ENCODE measurements at regions not wholly inside any gene's neighbourhood (a gene's known extent, or its start where the extent isn't known, plus 50 kb on each side); places are given as distances from the start of the nearest gene placed in this dataset.
"Not testable (repeated sequence)": the region's sequence is repeated elsewhere in the genome, so short reads cannot be mapped to it uniquely, and the experiment has no call there.

- no peaks in the 10 kb centered on the region for H3K4me1 Mint-ChIP-seq
- H3K36me3 Mint-ChIP-seq (ENCODE audit: insufficient read depth) = no peaks in the 10 kb centered on the region
- no peak for ATAC-seq (replicated peaks; ENCODE audit: extremely low read depth, poor library complexity, severe bottlenecking)
- DNase-seq (ENCODE audit: low spot score in 2 of 2) = no peak
- H3K27ac Mint-ChIP-seq (ENCODE audit: low read depth) = no peak overlapping the region
- no peaks in the 10 kb centered on the region for H3K9me3 Mint-ChIP-seq
- H3K27me3 Mint-ChIP-seq = peaks cover 6% of the 10 kb centered on the region
- H3K4me3 Mint-ChIP-seq = no peak overlapping the region
These were observed 155.6 kb downstream of the NDUFA10 start for GRCh38 chr2:239869272-239870155.

- H3K4me3 Mint-ChIP-seq = no peak overlapping the region
- no peak overlapping the region for H3K27ac Mint-ChIP-seq (ENCODE audit: low read depth)
- H3K4me1 Mint-ChIP-seq = no peaks in the 10 kb centered on the region
- ATAC-seq (replicated peaks; ENCODE audit: extremely low read depth, poor library complexity, severe bottlenecking) = no peak
- H3K9me3 Mint-ChIP-seq = no peaks in the 10 kb centered on the region
- no peak for DNase-seq (ENCODE audit: low spot score in 2 of 2)
- no peaks in the 10 kb centered on the region for H3K36me3 Mint-ChIP-seq (ENCODE audit: insufficient read depth)
- H3K27me3 Mint-ChIP-seq = no peaks in the 10 kb centered on the region
These were observed 156.5 kb downstream of the NDUFA10 start for GRCh38 chr2:239868556-239869181.

- DNase-seq (ENCODE audit: low spot score in 2 of 2) (no peak), ATAC-seq (replicated peaks; ENCODE audit: extremely low read depth, poor library complexity, severe bottlenecking) (no peak)
- Mint-ChIP-seq H3K27me3 (no peaks in the 10 kb centered on the region), H3K4me1 (peaks cover 2% of the 10 kb centered on the region), H3K36me3 (ENCODE audit: insufficient read depth) (no peaks in the 10 kb centered on the region), H3K4me3 (no peak overlapping the region), H3K27ac (ENCODE audit: low read depth) (no peak overlapping the region), H3K9me3 (no peaks in the 10 kb centered on the region)
These were observed 158.4 kb downstream of the NDUFA10 start for GRCh38 chr2:239866778-239867177.

- Mint-ChIP-seq H3K4me3 (no peak overlapping the region), H3K4me1 (peaks cover 6% of the 10 kb centered on the region), H3K36me3 (ENCODE audit: insufficient read depth) (no peaks in the 10 kb centered on the region), H3K9me3 (no peaks in the 10 kb centered on the region), H3K27ac (ENCODE audit: low read depth) (no peak overlapping the region), H3K27me3 (no peaks in the 10 kb centered on the region)
- ATAC-seq (replicated peaks; ENCODE audit: extremely low read depth, poor library complexity, severe bottlenecking) (no peak), DNase-seq (ENCODE audit: low spot score in 2 of 2) (no peak)
These were observed 158.8 kb downstream of the NDUFA10 start for GRCh38 chr2:239866350-239866749.

- not testable (repeated sequence) for H3K4me3 Mint-ChIP-seq; H3K9me3 Mint-ChIP-seq; DNase-seq (ENCODE audit: low spot score in 2 of 2); H3K27ac Mint-ChIP-seq (ENCODE audit: low read depth); H3K36me3 Mint-ChIP-seq (ENCODE audit: insufficient read depth); H3K4me1 Mint-ChIP-seq; H3K27me3 Mint-ChIP-seq; ATAC-seq (replicated peaks; ENCODE audit: extremely low read depth, poor library complexity, severe bottlenecking)
These were observed 159.3 kb downstream of the NDUFA10 start for GRCh38 chr2:239865856-239866255.

GRCh38 chr2:239865059-239865639, 160.0 kb downstream of the NDUFA10 start:
- Mint-ChIP-seq H3K27ac (ENCODE audit: low read depth) (no peak overlapping the region), H3K4me3 (no peak overlapping the region), H3K9me3 (no peaks in the 10 kb centered on the region), H3K27me3 (no peaks in the 10 kb centered on the region), H3K4me1 (peaks cover 6% of the 10 kb centered on the region), H3K36me3 (ENCODE audit: insufficient read depth) (no peaks in the 10 kb centered on the region)
- no peak for DNase-seq (ENCODE audit: low spot score in 2 of 2)
- ATAC-seq (replicated peaks; ENCODE audit: extremely low read depth, poor library complexity, severe bottlenecking) = no peak

GRCh38 chr2:239864247-239865058, 160.7 kb downstream of the NDUFA10 start:
- ATAC-seq (replicated peaks; ENCODE audit: extremely low read depth, poor library complexity, severe bottlenecking) (no peak), DNase-seq (ENCODE audit: low spot score in 2 of 2) (no peak)
- no peaks in the 10 kb centered on the region for H3K27me3 Mint-ChIP-seq
- H3K4me1 Mint-ChIP-seq = peaks cover 6% of the 10 kb centered on the region
- no peaks in the 10 kb centered on the region for H3K36me3 Mint-ChIP-seq (ENCODE audit: insufficient read depth)
- no peak overlapping the region for H3K4me3 Mint-ChIP-seq
- H3K9me3 Mint-ChIP-seq = no peaks in the 10 kb centered on the region
- no peak overlapping the region for H3K27ac Mint-ChIP-seq (ENCODE audit: low read depth)

GRCh38 chr2:239862613-239863012, 162.5 kb downstream of the NDUFA10 start:
- peaks cover 11% of the 10 kb centered on the region for H3K4me1 Mint-ChIP-seq
- H3K27me3 Mint-ChIP-seq = peaks cover 11% of the 10 kb centered on the region
- H3K27ac Mint-ChIP-seq (ENCODE audit: low read depth) = no peak overlapping the region
- H3K4me3 Mint-ChIP-seq = no peak overlapping the region
- no peaks in the 10 kb centered on the region for H3K9me3 Mint-ChIP-seq
- ATAC-seq (replicated peaks; ENCODE audit: extremely low read depth, poor library complexity, severe bottlenecking) = no peak
- no peaks in the 10 kb centered on the region for H3K36me3 Mint-ChIP-seq (ENCODE audit: insufficient read depth)
- no peak for DNase-seq (ENCODE audit: low spot score in 2 of 2)

- ATAC-seq (replicated peaks; ENCODE audit: extremely low read depth, poor library complexity, severe bottlenecking) = no peak
- no peak overlapping the region for H3K4me3 Mint-ChIP-seq
These were observed 167.0 kb downstream of the NDUFA10 start for GRCh38 chr2:239858179-239858578.

GRCh38 chr2:239857591-239857990, 167.6 kb downstream of the NDUFA10 start:
- H3K27me3 Mint-ChIP-seq = peaks cover 51% of the 10 kb centered on the region
- no peak overlapping the region for H3K27ac Mint-ChIP-seq (ENCODE audit: low read depth)
- H3K36me3 Mint-ChIP-seq (ENCODE audit: insufficient read depth) = no peaks in the 10 kb centered on the region
- H3K9me3 Mint-ChIP-seq = no peaks in the 10 kb centered on the region
- DNase-seq (ENCODE audit: low spot score in 2 of 2) (no peak), ATAC-seq (replicated peaks; ENCODE audit: extremely low read depth, poor library complexity, severe bottlenecking) (no peak)
- no peak overlapping the region for H3K4me3 Mint-ChIP-seq
- H3K4me1 Mint-ChIP-seq = peaks cover 11% of the 10 kb centered on the region

More at GRCh38 chr2:239858179-239858578, 167.0 kb downstream of the NDUFA10 start:
- no peak for DNase-seq (ENCODE audit: low spot score in 2 of 2)
- Mint-ChIP-seq H3K9me3 (no peaks in the 10 kb centered on the region), H3K36me3 (ENCODE audit: insufficient read depth) (no peaks in the 10 kb centered on the region), H3K4me1 (peaks cover 11% of the 10 kb centered on the region), H3K27me3 (peaks cover 45% of the 10 kb centered on the region), H3K27ac (ENCODE audit: low read depth) (no peak overlapping the region)

- H3K4me1 Mint-ChIP-seq = peaks cover 9% of the 10 kb centered on the region
- DNase-seq (ENCODE audit: low spot score in 2 of 2) (no peak), ATAC-seq (replicated peaks; ENCODE audit: extremely low read depth, poor library complexity, severe bottlenecking) (no peak)
- no peaks in the 10 kb centered on the region for H3K36me3 Mint-ChIP-seq (ENCODE audit: insufficient read depth)
- no peaks in the 10 kb centered on the region for H3K9me3 Mint-ChIP-seq
- peaks cover 59% of the 10 kb centered on the region for H3K27me3 Mint-ChIP-seq
- no peak overlapping the region for H3K27ac Mint-ChIP-seq (ENCODE audit: low read depth)
- H3K4me3 Mint-ChIP-seq = no peak overlapping the region
These were observed 168.4 kb downstream of the NDUFA10 start for GRCh38 chr2:239856620-239857285.

Data from central memory CD8-positive, alpha-beta T cell (primary cell).